ENCODE measurements at regions not wholly inside any gene's neighbourhood (a gene's known extent, or its start where the extent isn't known, plus 50 kb on each side); places are given as distances from the start of the nearest gene placed in this dataset.

GRCh38 chr15:62977952-62978811 lies 64.4 kb upstream of the TPM1 start:
- DNase-seq (ENCODE audit: insufficient read length, low spot score) (no peak), FAIRE-seq (no peak)
- TF ChIP-seq PAX5 (IDR thresholded peaks at IDR 0.05; ENCODE audit: insufficient read depth, low read length, severe bottlenecking) (no peak), POLR2A (IDR thresholded peaks at IDR 0.05; ENCODE audit: low read depth, low read length) (no peak), POLR2AphosphoS5 (IDR thresholded peaks at IDR 0.05; ENCODE audit: low read depth, low read length) (no peak), SPI1 (IDR thresholded peaks at IDR 0.05; ENCODE audit: low read depth, low read length) (no peak), TAF1 (IDR thresholded peaks at IDR 0.05; ENCODE audit: low read depth, low read length) (no peak), POU2F2 (IDR thresholded peaks at IDR 0.05; ENCODE audit: low read depth, low read length) (no peak)

GRCh38 chr15:62979252-62979651 lies 63.3 kb upstream of the TPM1 start:
- DNase-seq (ENCODE audit: insufficient read length, low spot score) (no peak), FAIRE-seq (no peak)
- TF ChIP-seq TAF1 (IDR thresholded peaks at IDR 0.05; ENCODE audit: low read depth, low read length) = no peak
- no peak for TF ChIP-seq POU2F2 (IDR thresholded peaks at IDR 0.05; ENCODE audit: low read depth, low read length)
- no peak for TF ChIP-seq POLR2AphosphoS5 (IDR thresholded peaks at IDR 0.05; ENCODE audit: low read depth, low read length)
- TF ChIP-seq SPI1 (IDR thresholded peaks at IDR 0.05; ENCODE audit: low read depth, low read length) = no peak
- no peak for TF ChIP-seq PAX5 (IDR thresholded peaks at IDR 0.05; ENCODE audit: insufficient read depth, low read length, severe bottlenecking)
- TF ChIP-seq POLR2A (IDR thresholded peaks at IDR 0.05; ENCODE audit: low read depth, low read length) = no peak

DNA sequence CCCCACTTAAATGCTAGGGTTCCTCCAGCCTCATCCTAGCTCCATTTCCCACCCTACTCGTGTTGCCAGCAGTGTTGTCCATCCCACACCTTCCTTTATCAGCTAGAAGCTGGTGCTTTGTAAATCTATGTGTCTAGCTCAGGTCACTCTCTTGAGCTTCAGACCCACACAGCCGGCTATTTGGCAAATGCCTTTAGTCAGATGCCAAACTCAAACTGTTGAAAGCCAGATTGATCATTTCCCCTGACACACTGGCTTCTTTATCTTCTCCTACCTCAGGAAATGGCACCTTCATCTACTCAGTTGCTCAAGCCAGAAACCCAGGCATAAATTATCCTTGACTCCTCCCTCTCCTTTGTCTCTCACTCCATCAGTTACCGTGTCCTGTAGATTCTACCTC lies 61.5 kb upstream of the TPM1 start:
- no peak for DNase-seq (ENCODE audit: insufficient read length, low spot score)
- no peak for TF ChIP-seq PAX5 (IDR thresholded peaks at IDR 0.05; ENCODE audit: insufficient read depth, low read length, severe bottlenecking)
- no peak for TF ChIP-seq POLR2AphosphoS5 (IDR thresholded peaks at IDR 0.05; ENCODE audit: low read depth, low read length)
- TF ChIP-seq POLR2A (IDR thresholded peaks at IDR 0.05; ENCODE audit: low read depth, low read length) = no peak
- TF ChIP-seq POU2F2 (IDR thresholded peaks at IDR 0.05; ENCODE audit: low read depth, low read length) = no peak
- TF ChIP-seq SPI1 (IDR thresholded peaks at IDR 0.05; ENCODE audit: low read depth, low read length) = no peak
- no peak for TF ChIP-seq TAF1 (IDR thresholded peaks at IDR 0.05; ENCODE audit: low read depth, low read length)
- no peak for FAIRE-seq

- DNase-seq (ENCODE audit: insufficient read length, low spot score) (no peak), FAIRE-seq (no peak)
- TF ChIP-seq SPI1 (IDR thresholded peaks at IDR 0.05; ENCODE audit: low read depth, low read length) = peak; percentile 51
- TF ChIP-seq POU2F2 (IDR thresholded peaks at IDR 0.05; ENCODE audit: low read depth, low read length) = no peak
Observed at GRCh38 chr15:62983956-62984355, 58.6 kb upstream of the TPM1 start.

DNA sequence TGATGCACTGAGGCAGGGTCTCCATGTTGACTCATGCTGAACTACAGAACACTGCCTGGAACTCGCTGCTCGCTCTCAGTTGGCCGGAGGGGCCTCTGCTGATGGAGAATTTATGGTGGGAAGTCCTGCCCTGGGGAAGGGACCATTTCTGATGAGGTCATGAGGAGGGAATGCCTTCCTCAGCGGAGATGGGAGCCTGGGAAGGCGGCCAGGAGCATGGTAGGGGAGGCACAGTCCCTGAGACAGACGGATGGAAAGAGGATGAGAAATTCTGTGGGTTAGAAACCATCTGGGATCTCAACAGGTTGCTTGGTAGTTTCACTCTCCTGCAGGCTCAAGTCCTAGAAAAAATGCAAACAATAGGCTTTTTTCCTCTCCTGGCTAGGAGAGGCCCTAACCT lies 56.8 kb upstream of the TPM1 start:
- TF ChIP-seq POU2F2 (IDR thresholded peaks at IDR 0.05; ENCODE audit: low read depth, low read length) (no peak), POLR2A (IDR thresholded peaks at IDR 0.05; ENCODE audit: low read depth, low read length) (no peak), SPI1 (IDR thresholded peaks at IDR 0.05; ENCODE audit: low read depth, low read length) (no peak), TAF1 (IDR thresholded peaks at IDR 0.05; ENCODE audit: low read depth, low read length) (no peak), POLR2AphosphoS5 (IDR thresholded peaks at IDR 0.05; ENCODE audit: low read depth, low read length) (no peak), PAX5 (IDR thresholded peaks at IDR 0.05; ENCODE audit: insufficient read depth, low read length, severe bottlenecking) (no peak)
- DNase-seq (ENCODE audit: insufficient read length, low spot score) (no peak), FAIRE-seq (no peak)

GRCh38 chr15:62986948-62987347 lies 55.6 kb upstream of the TPM1 start:
- FAIRE-seq (no peak), DNase-seq (ENCODE audit: insufficient read length, low spot score) (no peak)
- TF ChIP-seq POLR2AphosphoS5 (IDR thresholded peaks at IDR 0.05; ENCODE audit: low read depth, low read length) (no peak), SPI1 (IDR thresholded peaks at IDR 0.05; ENCODE audit: low read depth, low read length) (no peak), TAF1 (IDR thresholded peaks at IDR 0.05; ENCODE audit: low read depth, low read length) (no peak), POLR2A (IDR thresholded peaks at IDR 0.05; ENCODE audit: low read depth, low read length) (no peak), PAX5 (IDR thresholded peaks at IDR 0.05; ENCODE audit: insufficient read depth, low read length, severe bottlenecking) (no peak), POU2F2 (IDR thresholded peaks at IDR 0.05; ENCODE audit: low read depth, low read length) (no peak)

- TF ChIP-seq POLR2A (IDR thresholded peaks at IDR 0.05; ENCODE audit: low read depth, low read length) = no peak
- no peak for TF ChIP-seq TAF1 (IDR thresholded peaks at IDR 0.05; ENCODE audit: low read depth, low read length)
- TF ChIP-seq PAX5 (IDR thresholded peaks at IDR 0.05; ENCODE audit: insufficient read depth, low read length, severe bottlenecking) = no peak
- TF ChIP-seq POU2F2 (IDR thresholded peaks at IDR 0.05; ENCODE audit: low read depth, low read length) = no peak
- no peak for TF ChIP-seq SPI1 (IDR thresholded peaks at IDR 0.05; ENCODE audit: low read depth, low read length)
- TF ChIP-seq POLR2AphosphoS5 (IDR thresholded peaks at IDR 0.05; ENCODE audit: low read depth, low read length) = no peak
- no peak for FAIRE-seq
Observed at GRCh38 chr15:62988701-62989100, 53.8 kb upstream of the TPM1 start.

GRCh38 chr15:62989366-62990055 lies 53.0 kb upstream of the TPM1 start:
- FAIRE-seq (no peak), DNase-seq (ENCODE audit: insufficient read length, low spot score) (no peak)
- TF ChIP-seq POLR2A (IDR thresholded peaks at IDR 0.05; ENCODE audit: low read depth, low read length) (no peak), TAF1 (IDR thresholded peaks at IDR 0.05; ENCODE audit: low read depth, low read length) (no peak), PAX5 (IDR thresholded peaks at IDR 0.05; ENCODE audit: insufficient read depth, low read length, severe bottlenecking) (no peak), POU2F2 (IDR thresholded peaks at IDR 0.05; ENCODE audit: low read depth, low read length) (no peak), SPI1 (IDR thresholded peaks at IDR 0.05; ENCODE audit: low read depth, low read length) (no peak), POLR2AphosphoS5 (IDR thresholded peaks at IDR 0.05; ENCODE audit: low read depth, low read length) (no peak)

More at GRCh38 chr15:62988701-62989100, 53.8 kb upstream of the TPM1 start:
- DNase-seq (ENCODE audit: insufficient read length, low spot score) = no peak

DNA sequence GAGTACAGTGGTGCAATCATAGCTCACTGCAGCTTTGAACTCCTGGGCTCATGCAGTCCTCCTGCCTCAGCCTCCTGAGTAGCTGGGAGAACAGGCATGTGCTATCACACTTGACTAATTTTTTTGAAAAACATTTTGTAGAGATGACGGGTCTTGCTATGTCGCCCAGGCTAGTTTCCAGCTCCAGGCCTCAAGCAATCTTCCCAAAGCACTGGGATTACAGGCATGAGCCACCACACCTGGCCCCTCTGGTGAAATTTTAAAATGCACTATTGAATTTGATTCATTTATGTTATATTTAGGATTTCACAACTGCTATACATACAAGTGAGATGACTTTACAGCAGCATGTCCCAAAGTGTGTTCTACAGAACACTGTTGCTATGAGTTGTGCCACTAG lies 50.8 kb upstream of the TPM1 start:
- TF ChIP-seq TAF1 (IDR thresholded peaks at IDR 0.05; ENCODE audit: low read depth, low read length) (no peak), POLR2A (IDR thresholded peaks at IDR 0.05; ENCODE audit: low read depth, low read length) (no peak), PAX5 (IDR thresholded peaks at IDR 0.05; ENCODE audit: insufficient read depth, low read length, severe bottlenecking) (no peak), SPI1 (IDR thresholded peaks at IDR 0.05; ENCODE audit: low read depth, low read length) (no peak), POU2F2 (IDR thresholded peaks at IDR 0.05; ENCODE audit: low read depth, low read length) (no peak), POLR2AphosphoS5 (IDR thresholded peaks at IDR 0.05; ENCODE audit: low read depth, low read length) (no peak)
- FAIRE-seq = no peak
- DNase-seq (ENCODE audit: insufficient read length, low spot score) = no peak
